PC-3 (cell line): ENCODE measurements at regions not wholly inside any gene's neighbourhood (a gene's known extent, or its start where the extent isn't known, plus 50 kb on each side); places are given as distances from the start of the nearest gene placed in this dataset.

ENCODE experiments used
- EZH2 ChIP-seq: fragments of 300-600 bp; sonication (generic); IDR thresholded peaks from one replicate; pipeline ENCODE4 v1.6.1; 2017; ENCODE audit warnings: antibody characterized with exemption, mild to moderate bottlenecking, low read length; ENCODE audit not compliant: unreplicated experiment
- TF ChIP-seq, protein P1 (sequence below): fragments of 300-600 bp; sonication (generic); conservative IDR thresholded peaks from 2 replicates; pipeline ENCODE4 v1.5.1; 2017; ENCODE audit warnings: antibody characterized with exemption, low read depth, mild to moderate bottlenecking, low read length

- TF ChIP-seq EZH2, result no peak
- TF ChIP-seq, protein P1, sequence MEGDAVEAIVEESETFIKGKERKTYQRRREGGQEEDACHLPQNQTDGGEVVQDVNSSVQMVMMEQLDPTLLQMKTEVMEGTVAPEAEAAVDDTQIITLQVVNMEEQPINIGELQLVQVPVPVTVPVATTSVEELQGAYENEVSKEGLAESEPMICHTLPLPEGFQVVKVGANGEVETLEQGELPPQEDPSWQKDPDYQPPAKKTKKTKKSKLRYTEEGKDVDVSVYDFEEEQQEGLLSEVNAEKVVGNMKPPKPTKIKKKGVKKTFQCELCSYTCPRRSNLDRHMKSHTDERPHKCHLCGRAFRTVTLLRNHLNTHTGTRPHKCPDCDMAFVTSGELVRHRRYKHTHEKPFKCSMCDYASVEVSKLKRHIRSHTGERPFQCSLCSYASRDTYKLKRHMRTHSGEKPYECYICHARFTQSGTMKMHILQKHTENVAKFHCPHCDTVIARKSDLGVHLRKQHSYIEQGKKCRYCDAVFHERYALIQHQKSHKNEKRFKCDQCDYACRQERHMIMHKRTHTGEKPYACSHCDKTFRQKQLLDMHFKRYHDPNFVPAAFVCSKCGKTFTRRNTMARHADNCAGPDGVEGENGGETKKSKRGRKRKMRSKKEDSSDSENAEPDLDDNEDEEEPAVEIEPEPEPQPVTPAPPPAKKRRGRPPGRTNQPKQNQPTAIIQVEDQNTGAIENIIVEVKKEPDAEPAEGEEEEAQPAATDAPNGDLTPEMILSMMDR, result no peak
Measured at GRCh38 chrX:142084611-142085010, 120.5 kb downstream of the MAGEC2 start.
